NB4 (cell line): ENCODE measurements at regions not wholly inside any gene's neighbourhood (a gene's known extent, or its start where the extent isn't known, plus 50 kb on each side); places are given as distances from the start of the nearest gene placed in this dataset.

Source experiments
- CTCF ChIP-seq: IDR thresholded peaks from one replicate; pipeline ENCODE4 v1.5.1; 2012; ENCODE audit warnings: low read depth, low read length
- MAX ChIP-seq: IDR thresholded peaks from 2 replicates; pipeline ENCODE4 v1.6.1; 2011; ENCODE audit warnings: low read depth, low read length
- MYC ChIP-seq: IDR thresholded peaks from 2 replicates; pipeline ENCODE4 v1.6.1; 2011; ENCODE audit warnings: low read depth, low read length
- POLR2A ChIP-seq: IDR thresholded peaks from 2 replicates; pipeline ENCODE4 v1.6.1; 2011; ENCODE audit warnings: mild to moderate bottlenecking; ENCODE audit not compliant: insufficient read length; ENCODE audit errors: extremely low read depth

- TF ChIP-seq CTCF (no peak), POLR2A (no peak), MAX (no peak), MYC (no peak)
These were observed 159.5 kb downstream of the SHOX start for GRCh38 chrX:790041-790506.
